GM23338 (cell line): ENCODE measurements at regions not wholly inside any gene's neighbourhood (a gene's known extent, or its start where the extent isn't known, plus 50 kb on each side); places are given as distances from the start of the nearest gene placed in this dataset.

Experiments
- ATAC-seq: fragments of 200-7000 bp; cut with Tn5 transposase; 3 replicates; pipeline ENCODE4 v1.9.1; 2020
- DNase-seq: peaks from one replicate; pipeline ENCODE4 v3.0.0-alpha.2; 2015; ENCODE audit warnings: low spot score
- H2AFZ ChIP-seq: fragments of 200-600 bp; sonication (generic); 2 replicates; pipeline ENCODE4 v1.8.0; 2016; ENCODE audit warnings: antibody characterized with exemption, mild to moderate bottlenecking, moderate library complexity
- H3F3A ChIP-seq: fragments of 200-600 bp; sonication (generic); replicated peaks from 2 replicates; pipeline ENCODE4 v1.8.0; 2017; ENCODE audit warnings: antibody characterized with exemption, mixed run types, low read depth
- H3K27ac ChIP-seq: fragments of 200-600 bp; sonication (generic); 2 replicates; pipeline ENCODE4 v1.6.1; 2016; ENCODE audit warnings: low read depth
- H3K27me3 ChIP-seq: fragments of 200-600 bp; sonication (generic); 2 replicates; pipeline ENCODE4 v1.8.0; 2016; ENCODE audit warnings: mild to moderate bottlenecking, mixed run types, moderate library complexity; ENCODE audit not compliant: insufficient read depth
- H3K36me3 ChIP-seq: fragments of 200-600 bp; sonication (generic); 2 replicates; pipeline ENCODE4 v1.8.0; 2016; ENCODE audit warnings: mild to moderate bottlenecking; ENCODE audit not compliant: insufficient read depth
- H3K4me1 ChIP-seq: fragments of 200-600 bp; sonication (generic); 2 replicates; pipeline ENCODE4 v1.8.0; 2016; ENCODE audit warnings: mild to moderate bottlenecking, moderate library complexity; ENCODE audit not compliant: insufficient read depth
- H3K4me2 ChIP-seq: fragments of 200-600 bp; sonication (generic); 2 replicates; pipeline ENCODE4 v1.7.1; 2017; ENCODE audit warnings: mixed run types
- H3K4me3 ChIP-seq: fragments of 200-600 bp; sonication (generic); 2 replicates; pipeline ENCODE4 v1.6.1; 2016; ENCODE audit warnings: mixed run types
- H3K79me2 ChIP-seq: fragments of 200-600 bp; sonication (generic); replicated peaks from 2 replicates; pipeline ENCODE4 v1.8.0; 2017; ENCODE audit warnings: mild to moderate bottlenecking; ENCODE audit not compliant: insufficient read depth
- H3K9me2 ChIP-seq: fragments of 200-600 bp; sonication (generic); 2 replicates; pipeline ENCODE4 v1.8.0; 2017; ENCODE audit not compliant: insufficient read depth
- H4K20me1 ChIP-seq: fragments of 200-600 bp; sonication (generic); replicated peaks from 2 replicates; pipeline ENCODE4 v1.8.0; 2017; ENCODE audit warnings: mild to moderate bottlenecking; ENCODE audit not compliant: insufficient read depth
- H3K27ac Mint-ChIP-seq: 2 replicates; pipeline ENCODE4 v1.8.0; 2020; ENCODE audit warnings: inconsistent platforms, mild to moderate bottlenecking, moderate library complexity, mixed read lengths
- H3K27me3 Mint-ChIP-seq: 3 replicates; pipeline ENCODE4 v1.8.0; 2022; ENCODE audit warnings: low read depth, mild to moderate bottlenecking, moderate library complexity, mixed read lengths, inconsistent platforms; ENCODE audit not compliant: insufficient read depth, poor library complexity
- H3K36me3 Mint-ChIP-seq: 3 replicates; pipeline ENCODE4 v1.8.0; 2021; ENCODE audit warnings: low read depth, mild to moderate bottlenecking, inconsistent platforms, moderate library complexity, mixed read lengths
- H3K4me1 Mint-ChIP-seq: 3 replicates; pipeline ENCODE4 v1.8.0; 2020; ENCODE audit warnings: mild to moderate bottlenecking, inconsistent platforms, mixed read lengths
- H3K4me3 Mint-ChIP-seq: 3 replicates; pipeline ENCODE4 v1.8.0; 2021; ENCODE audit warnings: moderate library complexity, mild to moderate bottlenecking, inconsistent platforms, mixed read lengths
- H3K9me3 Mint-ChIP-seq: 3 replicates; pipeline ENCODE4 v1.8.0; 2020; ENCODE audit warnings: moderate library complexity, mild to moderate bottlenecking, inconsistent platforms, mixed read lengths
- CREB1 ChIP-seq: fragments of 250-450 bp; sonication (Bioruptor Pico); IDR thresholded peaks from 2 replicates; pipeline ENCODE4 v1.5.0; 2020; ENCODE audit warnings: low read depth, mild to moderate bottlenecking, moderate library complexity
- CTCF ChIP-seq, 2 experiments: fragments of 200-600 bp in 1 of 2; sonication (generic) in 1 of 2; conservative IDR thresholded peaks; 2 replicates each; pipeline versions ENCODE4 v1.5.1 to v1.6.1; 2016 to 2017; ENCODE audit warnings: antibody characterized with exemption in 2 of 2, low read depth in 2 of 2, mild to moderate bottlenecking in 2 of 2, moderate library complexity in 1 of 2
- ETS1 ChIP-seq: IDR thresholded peaks from 2 replicates; pipeline ENCODE4 v1.6.1; 2016; ENCODE audit warnings: antibody characterized with exemption
- EZH2 ChIP-seq: fragments of 200-600 bp; sonication (generic); IDR thresholded peaks from one replicate; pipeline ENCODE4 v1.8.0; 2017; ENCODE audit warnings: antibody characterized with exemption, mild to moderate bottlenecking, low read depth; ENCODE audit not compliant: unreplicated experiment
- EZH2phosphoT487 ChIP-seq: fragments of 200-600 bp; sonication (generic); IDR thresholded peaks from one replicate; pipeline ENCODE4 v1.8.1; 2018; ENCODE audit warnings: antibody characterized with exemption; ENCODE audit not compliant: unreplicated experiment
- JUNB ChIP-seq: IDR thresholded peaks from one replicate; pipeline ENCODE4 v1.6.1; 2016; ENCODE audit warnings: antibody characterized with exemption; ENCODE audit not compliant: unreplicated experiment
- NANOG ChIP-seq: IDR thresholded peaks from 2 replicates; pipeline ENCODE4 v1.6.1; 2016; ENCODE audit warnings: antibody characterized with exemption, borderline replicate concordance
- POLR2AphosphoS5 ChIP-seq: IDR thresholded peaks from 2 replicates; pipeline ENCODE4 v1.6.1; 2016; ENCODE audit warnings: antibody characterized with exemption, low read depth
- STAT1 ChIP-seq: IDR thresholded peaks from one replicate; pipeline ENCODE4 v1.6.1; 2016; ENCODE audit warnings: antibody characterized with exemption; ENCODE audit not compliant: unreplicated experiment
- ZNF114 ChIP-seq: fragments of 250-450 bp; sonication (Bioruptor Pico); IDR thresholded peaks from 2 replicates; pipeline ENCODE4 v1.5.0; 2020; ENCODE audit warnings: mild to moderate bottlenecking, moderate library complexity
- ZNF331 ChIP-seq: fragments of 250-450 bp; sonication (Bioruptor Pico); IDR thresholded peaks from 2 replicates; pipeline ENCODE4 v1.5.0; 2020; ENCODE audit warnings: low read depth, mild to moderate bottlenecking, moderate library complexity
- TF ChIP-seq, protein P1 (sequence below): IDR thresholded peaks from one replicate; pipeline ENCODE4 v1.6.1; 2018; ENCODE audit warnings: antibody characterized with exemption; ENCODE audit not compliant: unreplicated experiment
- TF ChIP-seq, protein P2 (sequence below): fragments of 250-450 bp; sonication (Bioruptor Pico); IDR thresholded peaks from 2 replicates; pipeline ENCODE4 v1.5.0; 2020; ENCODE audit warnings: mild to moderate bottlenecking, moderate library complexity

DNA sequence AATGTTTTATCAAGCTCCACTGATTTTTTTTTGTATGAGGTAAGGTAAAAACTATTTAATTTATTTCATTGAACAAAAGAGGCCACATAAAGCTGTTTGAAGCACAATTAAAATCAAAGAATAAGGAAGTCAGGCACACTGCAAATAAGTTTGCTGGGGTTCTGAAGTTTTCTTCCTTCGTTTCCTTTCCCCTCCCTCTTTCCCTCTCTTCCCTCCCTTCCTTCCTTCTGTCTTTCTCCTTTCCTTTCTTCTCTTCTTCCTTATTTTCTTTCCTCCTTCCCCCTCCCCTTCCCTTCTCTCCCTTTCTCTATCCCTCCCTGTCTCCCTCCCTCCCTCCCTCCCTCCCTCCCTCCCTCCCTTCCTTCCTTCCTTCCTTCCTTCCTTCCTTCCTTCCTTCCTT is 78.7 kb downstream of the ALX1 start:
- H2AFZ ChIP-seq: no peak overlapping the region
- H3K36me3 ChIP-seq: no peaks in the 10 kb centered on the region
- Mint-ChIP-seq H3K36me3 (no peaks in the 10 kb centered on the region), H3K4me3 (no peak overlapping the region), H3K9me3 (no peaks in the 10 kb centered on the region), H3K4me1 (peaks cover 20% of the 10 kb centered on the region), H3K27me3 (no peaks in the 10 kb centered on the region), H3K27ac (no peak overlapping the region)
- H3K79me2 ChIP-seq: no peaks in the 10 kb centered on the region
- no peaks in the 10 kb centered on the region for H4K20me1 ChIP-seq
- no peak for TF ChIP-seq EZH2
- TF ChIP-seq, protein P1, sequence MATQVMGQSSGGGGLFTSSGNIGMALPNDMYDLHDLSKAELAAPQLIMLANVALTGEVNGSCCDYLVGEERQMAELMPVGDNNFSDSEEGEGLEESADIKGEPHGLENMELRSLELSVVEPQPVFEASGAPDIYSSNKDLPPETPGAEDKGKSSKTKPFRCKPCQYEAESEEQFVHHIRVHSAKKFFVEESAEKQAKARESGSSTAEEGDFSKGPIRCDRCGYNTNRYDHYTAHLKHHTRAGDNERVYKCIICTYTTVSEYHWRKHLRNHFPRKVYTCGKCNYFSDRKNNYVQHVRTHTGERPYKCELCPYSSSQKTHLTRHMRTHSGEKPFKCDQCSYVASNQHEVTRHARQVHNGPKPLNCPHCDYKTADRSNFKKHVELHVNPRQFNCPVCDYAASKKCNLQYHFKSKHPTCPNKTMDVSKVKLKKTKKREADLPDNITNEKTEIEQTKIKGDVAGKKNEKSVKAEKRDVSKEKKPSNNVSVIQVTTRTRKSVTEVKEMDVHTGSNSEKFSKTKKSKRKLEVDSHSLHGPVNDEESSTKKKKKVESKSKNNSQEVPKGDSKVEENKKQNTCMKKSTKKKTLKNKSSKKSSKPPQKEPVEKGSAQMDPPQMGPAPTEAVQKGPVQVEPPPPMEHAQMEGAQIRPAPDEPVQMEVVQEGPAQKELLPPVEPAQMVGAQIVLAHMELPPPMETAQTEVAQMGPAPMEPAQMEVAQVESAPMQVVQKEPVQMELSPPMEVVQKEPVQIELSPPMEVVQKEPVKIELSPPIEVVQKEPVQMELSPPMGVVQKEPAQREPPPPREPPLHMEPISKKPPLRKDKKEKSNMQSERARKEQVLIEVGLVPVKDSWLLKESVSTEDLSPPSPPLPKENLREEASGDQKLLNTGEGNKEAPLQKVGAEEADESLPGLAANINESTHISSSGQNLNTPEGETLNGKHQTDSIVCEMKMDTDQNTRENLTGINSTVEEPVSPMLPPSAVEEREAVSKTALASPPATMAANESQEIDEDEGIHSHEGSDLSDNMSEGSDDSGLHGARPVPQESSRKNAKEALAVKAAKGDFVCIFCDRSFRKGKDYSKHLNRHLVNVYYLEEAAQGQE: no peak
- TF ChIP-seq, protein P2, sequence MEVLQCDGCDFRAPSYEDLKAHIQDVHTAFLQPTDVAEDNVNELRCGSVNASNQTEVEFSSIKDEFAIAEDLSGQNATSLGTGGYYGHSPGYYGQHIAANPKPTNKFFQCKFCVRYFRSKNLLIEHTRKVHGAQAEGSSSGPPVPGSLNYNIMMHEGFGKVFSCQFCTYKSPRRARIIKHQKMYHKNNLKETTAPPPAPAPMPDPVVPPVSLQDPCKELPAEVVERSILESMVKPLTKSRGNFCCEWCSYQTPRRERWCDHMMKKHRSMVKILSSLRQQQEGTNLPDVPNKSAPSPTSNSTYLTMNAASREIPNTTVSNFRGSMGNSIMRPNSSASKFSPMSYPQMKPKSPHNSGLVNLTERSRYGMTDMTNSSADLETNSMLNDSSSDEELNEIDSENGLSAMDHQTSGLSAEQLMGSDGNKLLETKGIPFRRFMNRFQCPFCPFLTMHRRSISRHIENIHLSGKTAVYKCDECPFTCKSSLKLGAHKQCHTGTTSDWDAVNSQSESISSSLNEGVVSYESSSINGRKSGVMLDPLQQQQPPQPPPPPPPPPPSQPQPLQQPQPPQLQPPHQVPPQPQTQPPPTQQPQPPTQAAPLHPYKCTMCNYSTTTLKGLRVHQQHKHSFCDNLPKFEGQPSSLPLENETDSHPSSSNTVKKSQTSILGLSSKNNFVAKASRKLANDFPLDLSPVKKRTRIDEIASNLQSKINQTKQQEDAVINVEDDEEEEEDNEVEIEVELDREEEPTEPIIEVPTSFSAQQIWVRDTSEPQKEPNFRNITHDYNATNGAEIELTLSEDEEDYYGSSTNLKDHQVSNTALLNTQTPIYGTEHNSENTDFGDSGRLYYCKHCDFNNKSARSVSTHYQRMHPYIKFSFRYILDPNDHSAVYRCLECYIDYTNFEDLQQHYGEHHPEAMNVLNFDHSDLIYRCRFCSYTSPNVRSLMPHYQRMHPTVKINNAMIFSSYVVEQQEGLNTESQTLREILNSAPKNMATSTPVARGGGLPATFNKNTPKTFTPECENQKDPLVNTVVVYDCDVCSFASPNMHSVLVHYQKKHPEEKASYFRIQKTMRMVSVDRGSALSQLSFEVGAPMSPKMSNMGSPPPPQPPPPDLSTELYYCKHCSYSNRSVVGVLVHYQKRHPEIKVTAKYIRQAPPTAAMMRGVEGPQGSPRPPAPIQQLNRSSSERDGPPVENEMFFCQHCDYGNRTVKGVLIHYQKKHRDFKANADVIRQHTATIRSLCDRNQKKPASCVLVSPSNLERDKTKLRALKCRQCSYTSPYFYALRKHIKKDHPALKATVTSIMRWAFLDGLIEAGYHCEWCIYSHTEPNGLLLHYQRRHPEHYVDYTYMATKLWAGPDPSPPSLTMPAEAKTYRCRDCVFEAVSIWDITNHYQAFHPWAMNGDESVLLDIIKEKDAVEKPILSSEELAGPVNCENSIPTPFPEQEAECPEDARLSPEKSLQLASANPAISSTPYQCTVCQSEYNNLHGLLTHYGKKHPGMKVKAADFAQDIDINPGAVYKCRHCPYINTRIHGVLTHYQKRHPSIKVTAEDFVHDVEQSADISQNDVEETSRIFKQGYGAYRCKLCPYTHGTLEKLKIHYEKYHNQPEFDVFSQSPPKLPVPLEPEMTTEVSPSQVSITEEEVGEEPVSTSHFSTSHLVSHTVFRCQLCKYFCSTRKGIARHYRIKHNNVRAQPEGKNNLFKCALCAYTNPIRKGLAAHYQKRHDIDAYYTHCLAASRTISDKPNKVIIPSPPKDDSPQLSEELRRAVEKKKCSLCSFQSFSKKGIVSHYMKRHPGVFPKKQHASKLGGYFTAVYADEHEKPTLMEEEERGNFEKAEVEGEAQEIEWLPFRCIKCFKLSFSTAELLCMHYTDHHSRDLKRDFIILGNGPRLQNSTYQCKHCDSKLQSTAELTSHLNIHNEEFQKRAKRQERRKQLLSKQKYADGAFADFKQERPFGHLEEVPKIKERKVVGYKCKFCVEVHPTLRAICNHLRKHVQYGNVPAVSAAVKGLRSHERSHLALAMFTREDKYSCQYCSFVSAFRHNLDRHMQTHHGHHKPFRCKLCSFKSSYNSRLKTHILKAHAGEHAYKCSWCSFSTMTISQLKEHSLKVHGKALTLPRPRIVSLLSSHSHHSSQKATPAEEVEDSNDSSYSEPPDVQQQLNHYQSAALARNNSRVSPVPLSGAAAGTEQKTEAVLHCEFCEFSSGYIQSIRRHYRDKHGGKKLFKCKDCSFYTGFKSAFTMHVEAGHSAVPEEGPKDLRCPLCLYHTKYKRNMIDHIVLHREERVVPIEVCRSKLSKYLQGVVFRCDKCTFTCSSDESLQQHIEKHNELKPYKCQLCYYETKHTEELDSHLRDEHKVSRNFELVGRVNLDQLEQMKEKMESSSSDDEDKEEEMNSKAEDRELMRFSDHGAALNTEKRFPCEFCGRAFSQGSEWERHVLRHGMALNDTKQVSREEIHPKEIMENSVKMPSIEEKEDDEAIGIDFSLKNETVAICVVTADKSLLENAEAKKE (CRISPR knock-in tag): no peak
- TF ChIP-seq EZH2phosphoT487: no peak
- TF ChIP-seq JUNB: no peak
- TF ChIP-seq ZNF331 (CRISPR knock-in tag): no peak
- no peak for TF ChIP-seq ZNF114
- no peak for TF ChIP-seq CREB1 (CRISPR knock-in tag)
- no peak for TF ChIP-seq POLR2AphosphoS5
- TF ChIP-seq ETS1: no peak
- TF ChIP-seq STAT1: no peak
- no peak for TF ChIP-seq CTCF (conservative IDR thresholded peaks at IDR 0.05; ENCODE audit: low read depth in 2 of 2)
- no peak for TF ChIP-seq NANOG
- no peak overlapping the region for H3K27ac ChIP-seq
- no peaks in the 10 kb centered on the region for H3K9me2 ChIP-seq
- peaks cover 18% of the 10 kb centered on the region for H3K4me1 ChIP-seq
- H3K4me3 ChIP-seq: no peak overlapping the region
- DNase-seq: no peak
- no peaks in the 10 kb centered on the region for H3F3A ChIP-seq
- no peaks in the 10 kb centered on the region for H3K27me3 ChIP-seq
- no peak overlapping the region for H3K4me2 ChIP-seq
- no peak for ATAC-seq
